PFSK-1 (cell line): ENCODE measurements at regions not wholly inside any gene's neighbourhood (a gene's known extent, or its start where the extent isn't known, plus 50 kb on each side); places are given as distances from the start of the nearest gene placed in this dataset.

Experiments
- FOXP2 ChIP-seq: optimal IDR thresholded peaks from 2 replicates; pipeline ENCODE3; 2011; ENCODE audit warnings: borderline replicate concordance, control low read depth, inconsistent platforms; ENCODE audit not compliant: insufficient read depth; ENCODE audit errors: extremely low read length, extremely low read depth
- POLR2AphosphoS5 ChIP-seq: IDR thresholded peaks from 2 replicates; pipeline ENCODE4 v1.6.1; 2012; ENCODE audit warnings: low read depth, mild to moderate bottlenecking, control low read depth, low read length, moderate library complexity
- SIN3A ChIP-seq: IDR thresholded peaks from 2 replicates; pipeline ENCODE4 v1.6.1; 2012; ENCODE audit warnings: mild to moderate bottlenecking, low read length, moderate library complexity, borderline replicate concordance; ENCODE audit not compliant: insufficient read depth
- TAF1 ChIP-seq: IDR thresholded peaks from 2 replicates; pipeline ENCODE4 v1.6.1; 2012; ENCODE audit warnings: low read length, control low read depth, borderline replicate concordance; ENCODE audit not compliant: insufficient read depth
- TF ChIP-seq, protein P1 (sequence below), 2 experiments: IDR thresholded peaks; 2 replicates each; pipeline versions ENCODE4 v1.6.1 to v1.8.0; 2011 to 2012; ENCODE audit warnings: low read depth in 2 of 2, low read length in 2 of 2, control low read depth in 1 of 2, inconsistent platforms in 1 of 2, mild to moderate bottlenecking in 1 of 2, moderate library complexity in 1 of 2; ENCODE audit not compliant: insufficient read depth in 1 of 2

DNA sequence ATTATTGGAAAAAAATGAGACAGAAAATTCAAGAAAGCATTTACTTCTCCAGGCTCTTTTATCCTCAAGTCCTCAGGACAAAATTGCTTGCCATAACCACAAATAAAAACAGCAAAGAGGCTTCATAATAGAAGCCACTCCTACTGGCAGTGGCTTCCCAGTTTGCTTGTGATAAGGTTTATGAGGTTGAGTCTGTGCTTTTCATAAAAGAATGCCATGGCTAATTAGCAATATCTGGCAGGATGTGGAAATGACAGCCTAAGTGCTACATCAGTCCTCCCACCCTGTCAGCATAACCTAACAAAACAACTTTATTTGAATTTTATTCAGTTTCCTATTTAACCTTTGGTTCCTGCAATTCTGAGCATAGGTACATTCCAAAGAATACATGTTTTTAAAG lies 80.9 kb upstream of the HTR1E start:
- TF ChIP-seq TAF1 = no peak
- no peak for TF ChIP-seq SIN3A

DNA sequence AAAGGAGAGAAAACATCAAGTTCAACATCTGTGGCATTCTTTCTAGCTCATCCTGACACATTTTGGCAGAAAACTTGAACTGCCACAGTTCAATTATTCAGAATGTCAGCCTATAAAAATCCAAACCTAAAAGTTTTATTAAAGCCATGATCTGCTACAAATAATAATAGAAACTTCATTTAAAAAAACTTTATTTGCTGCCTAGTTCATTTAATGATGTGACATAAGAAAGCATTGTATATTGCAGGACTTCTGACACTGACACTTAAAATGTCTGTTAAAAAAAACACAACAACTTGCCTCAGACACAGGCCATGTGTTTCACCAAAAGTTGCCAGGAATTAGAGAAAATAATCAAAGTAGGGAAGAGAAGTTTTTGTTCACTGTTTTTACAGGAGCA lies 88.3 kb upstream of the HTR1E start:
- TF ChIP-seq SIN3A (no peak), POLR2AphosphoS5 (no peak), FOXP2 (no peak), TAF1 (no peak)
- TF ChIP-seq, protein P1, sequence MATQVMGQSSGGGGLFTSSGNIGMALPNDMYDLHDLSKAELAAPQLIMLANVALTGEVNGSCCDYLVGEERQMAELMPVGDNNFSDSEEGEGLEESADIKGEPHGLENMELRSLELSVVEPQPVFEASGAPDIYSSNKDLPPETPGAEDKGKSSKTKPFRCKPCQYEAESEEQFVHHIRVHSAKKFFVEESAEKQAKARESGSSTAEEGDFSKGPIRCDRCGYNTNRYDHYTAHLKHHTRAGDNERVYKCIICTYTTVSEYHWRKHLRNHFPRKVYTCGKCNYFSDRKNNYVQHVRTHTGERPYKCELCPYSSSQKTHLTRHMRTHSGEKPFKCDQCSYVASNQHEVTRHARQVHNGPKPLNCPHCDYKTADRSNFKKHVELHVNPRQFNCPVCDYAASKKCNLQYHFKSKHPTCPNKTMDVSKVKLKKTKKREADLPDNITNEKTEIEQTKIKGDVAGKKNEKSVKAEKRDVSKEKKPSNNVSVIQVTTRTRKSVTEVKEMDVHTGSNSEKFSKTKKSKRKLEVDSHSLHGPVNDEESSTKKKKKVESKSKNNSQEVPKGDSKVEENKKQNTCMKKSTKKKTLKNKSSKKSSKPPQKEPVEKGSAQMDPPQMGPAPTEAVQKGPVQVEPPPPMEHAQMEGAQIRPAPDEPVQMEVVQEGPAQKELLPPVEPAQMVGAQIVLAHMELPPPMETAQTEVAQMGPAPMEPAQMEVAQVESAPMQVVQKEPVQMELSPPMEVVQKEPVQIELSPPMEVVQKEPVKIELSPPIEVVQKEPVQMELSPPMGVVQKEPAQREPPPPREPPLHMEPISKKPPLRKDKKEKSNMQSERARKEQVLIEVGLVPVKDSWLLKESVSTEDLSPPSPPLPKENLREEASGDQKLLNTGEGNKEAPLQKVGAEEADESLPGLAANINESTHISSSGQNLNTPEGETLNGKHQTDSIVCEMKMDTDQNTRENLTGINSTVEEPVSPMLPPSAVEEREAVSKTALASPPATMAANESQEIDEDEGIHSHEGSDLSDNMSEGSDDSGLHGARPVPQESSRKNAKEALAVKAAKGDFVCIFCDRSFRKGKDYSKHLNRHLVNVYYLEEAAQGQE (IDR thresholded peaks at IDR 0.05; ENCODE audit: insufficient read depth in 1 of 2, low read depth in 2 of 2, low read length in 2 of 2) = no peak

DNA sequence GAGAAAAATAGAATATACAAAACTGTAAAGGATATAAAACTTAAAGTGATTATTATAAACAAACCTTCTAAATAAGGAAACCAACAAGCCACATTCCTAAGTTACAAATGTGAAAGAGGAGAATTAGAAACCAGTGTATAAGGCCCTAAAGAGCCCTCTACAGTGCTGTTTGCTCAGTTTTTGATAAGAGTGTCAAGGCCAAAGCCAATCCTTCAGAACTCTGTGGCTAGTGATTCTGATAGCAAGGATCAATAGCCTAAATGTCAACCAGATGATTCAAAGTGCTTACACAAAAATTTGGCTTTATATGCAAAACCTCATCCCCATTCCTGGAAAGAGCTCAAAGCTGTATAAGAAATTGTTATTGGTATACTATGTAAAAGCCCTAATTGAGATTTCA lies 104.6 kb upstream of the HTR1E start:
- no peak for TF ChIP-seq POLR2AphosphoS5
- no peak for TF ChIP-seq TAF1
- TF ChIP-seq FOXP2 = no peak

DNA sequence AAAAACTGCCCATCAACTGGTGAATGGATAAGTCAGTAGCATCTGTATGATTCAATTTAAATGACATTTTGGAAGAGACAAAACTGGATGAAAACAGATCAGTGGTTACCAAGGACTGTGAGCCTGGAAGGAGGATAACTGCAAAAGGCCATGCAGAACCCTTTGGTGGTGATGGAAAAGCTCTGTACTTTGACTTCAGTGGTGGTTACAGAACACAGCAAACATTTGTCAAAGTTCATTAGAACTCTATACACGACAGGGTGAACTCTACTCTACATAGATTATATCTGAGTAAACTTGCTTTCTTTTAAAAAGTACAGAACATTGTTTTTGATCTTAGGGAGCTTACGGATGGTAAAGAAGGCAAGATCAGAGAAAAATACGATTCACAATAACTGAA lies 111.9 kb upstream of the HTR1E start:
- TF ChIP-seq, protein P1 (IDR thresholded peaks at IDR 0.05; ENCODE audit: insufficient read depth in 1 of 2, low read depth in 2 of 2, low read length in 2 of 2) = no peak

DNA sequence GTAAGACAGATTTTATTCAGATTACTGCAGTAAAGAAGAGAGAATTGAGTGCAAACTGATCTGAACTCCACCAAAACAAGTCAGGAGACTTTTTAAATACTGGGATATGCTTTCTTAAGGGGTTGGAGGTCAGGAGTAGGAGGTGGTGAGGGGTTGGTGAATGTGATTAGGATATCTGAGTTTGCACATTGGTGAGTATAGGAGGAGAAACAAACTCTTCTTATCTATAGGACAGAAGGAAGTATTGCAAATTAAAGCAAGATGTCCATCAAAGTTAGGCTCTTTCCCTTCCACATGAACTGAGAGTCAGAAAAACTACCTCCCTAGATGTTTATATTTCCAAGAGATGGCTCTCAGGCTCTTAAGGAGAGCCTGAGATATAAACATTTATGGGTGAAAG lies 114.6 kb upstream of the HTR1E start:
- TF ChIP-seq FOXP2 (no peak), SIN3A (no peak), TAF1 (no peak), POLR2AphosphoS5 (no peak)
- TF ChIP-seq, protein P1 (IDR thresholded peaks at IDR 0.05; ENCODE audit: insufficient read depth in 1 of 2, low read depth in 2 of 2, low read length in 2 of 2) = no peak

DNA sequence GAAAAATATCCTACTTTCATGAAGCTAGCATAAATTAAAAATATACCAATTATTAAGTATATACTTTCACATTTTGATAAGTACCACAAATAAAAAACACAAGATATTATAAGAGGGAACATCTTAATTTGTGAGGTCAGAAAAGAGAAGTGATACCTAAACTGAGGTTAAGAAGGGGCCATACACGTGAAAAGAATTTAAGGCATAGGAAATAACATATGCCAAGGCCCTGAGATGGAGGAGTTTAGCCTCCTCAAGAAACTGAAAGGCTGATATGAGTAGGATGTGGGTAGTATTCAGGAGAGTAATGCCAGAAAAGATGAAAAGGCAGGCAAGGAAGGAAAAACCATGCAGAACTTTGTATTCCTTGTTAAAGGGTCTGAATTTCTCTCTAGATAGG lies 116.6 kb upstream of the HTR1E start:
- TF ChIP-seq SIN3A = no peak
- no peak for TF ChIP-seq TAF1
- no peak for TF ChIP-seq POLR2AphosphoS5
- TF ChIP-seq FOXP2 = no peak
- TF ChIP-seq, protein P1 (IDR thresholded peaks at IDR 0.05; ENCODE audit: insufficient read depth in 1 of 2, low read depth in 2 of 2, low read length in 2 of 2) = no peak
